ENCODE measurements at regions not wholly inside any gene's neighbourhood (a gene's known extent, or its start where the extent isn't known, plus 50 kb on each side); places are given as distances from the start of the nearest gene placed in this dataset.

GRCh38 chr9:93864840-93865239 is 90.3 kb downstream of the BARX1 start:
- no peak overlapping the region for H3K4me3 ChIP-seq (ENCODE audit: low read depth, low read length)
- no peak for TF ChIP-seq CTCF (IDR thresholded peaks at IDR 0.05; ENCODE audit: insufficient read depth, low read length)
- no peak for DNase-seq (ENCODE audit: low read depth)

GRCh38 chr9:93864032-93864431 is 91.1 kb downstream of the BARX1 start:
- H3K4me3 ChIP-seq (ENCODE audit: low read depth, low read length), result no peak overlapping the region

GRCh38 chr9:93862877-93863545 is 92.1 kb downstream of the BARX1 start:
- no peak overlapping the region for H3K4me3 ChIP-seq (ENCODE audit: low read depth, low read length)
- DNase-seq (ENCODE audit: low read depth), result no peak
- no peak for TF ChIP-seq CTCF (IDR thresholded peaks at IDR 0.05; ENCODE audit: insufficient read depth, low read length)

More at GRCh38 chr9:93864032-93864431, 91.1 kb downstream of the BARX1 start:
- DNase-seq (ENCODE audit: low read depth), result no peak
- no peak for TF ChIP-seq CTCF (IDR thresholded peaks at IDR 0.05; ENCODE audit: insufficient read depth, low read length)

GRCh38 chr9:93861736-93862358 is 93.3 kb downstream of the BARX1 start:
- no peak for TF ChIP-seq CTCF (IDR thresholded peaks at IDR 0.05; ENCODE audit: insufficient read depth, low read length)
- DNase-seq (ENCODE audit: low read depth), result no peak
- no peak overlapping the region for H3K4me3 ChIP-seq (ENCODE audit: low read depth, low read length)

GRCh38 chr9:93860694-93861658 is 94.2 kb downstream of the BARX1 start:
- no peak overlapping the region for H3K4me3 ChIP-seq (ENCODE audit: low read depth, low read length)
- DNase-seq (ENCODE audit: low read depth), result no peak
- no peak for TF ChIP-seq CTCF (IDR thresholded peaks at IDR 0.05; ENCODE audit: insufficient read depth, low read length)

- TF ChIP-seq CTCF (IDR thresholded peaks at IDR 0.05; ENCODE audit: insufficient read depth, low read length), result no peak
- no peak overlapping the region for H3K4me3 ChIP-seq (ENCODE audit: low read depth, low read length)
- DNase-seq (ENCODE audit: low read depth), result no peak
Observed at GRCh38 chr9:93859431-93860215, 95.5 kb downstream of the BARX1 start.
